ENCODE measurements at regions not wholly inside any gene's neighbourhood (a gene's known extent, or its start where the extent isn't known, plus 50 kb on each side); places are given as distances from the start of the nearest gene placed in this dataset.

DNA sequence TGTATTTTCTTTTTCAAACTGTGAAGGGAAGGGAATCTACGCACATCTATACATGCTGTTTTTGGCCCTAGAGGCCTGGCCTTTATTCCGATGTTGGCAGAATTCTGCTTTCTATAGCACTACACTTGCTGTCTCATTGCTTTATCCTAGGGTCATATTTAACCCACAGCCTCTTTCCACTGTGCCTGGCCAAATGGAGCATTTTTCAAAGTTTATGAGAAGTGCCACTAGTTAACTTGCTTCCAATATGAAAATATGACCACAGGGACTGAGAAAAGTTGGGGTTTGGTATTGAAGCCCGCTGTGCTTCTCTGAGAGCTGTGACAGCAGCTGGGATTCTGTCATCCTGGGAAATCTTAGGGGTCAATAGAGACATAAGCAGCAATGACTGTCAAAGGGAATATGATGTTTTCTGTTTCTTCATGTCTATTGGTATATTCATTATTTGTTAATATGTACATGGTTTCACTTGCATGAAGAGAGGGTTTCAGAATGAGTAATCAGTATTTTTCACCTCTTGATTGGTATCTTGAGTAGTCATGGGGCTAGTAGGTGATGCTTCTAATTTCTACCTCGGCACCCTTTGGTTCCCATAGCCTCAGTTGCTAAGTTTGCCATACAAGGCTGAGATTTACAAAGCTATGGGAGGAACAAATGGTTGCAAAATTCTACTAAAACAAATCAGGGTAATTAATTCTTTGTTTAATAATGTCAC lies 275.8 kb upstream of the RBMS3 start:
- TF ChIP-seq CEBPB (IDR thresholded peaks at IDR 0.05) (no peak), EGR1 (IDR thresholded peaks at IDR 0.05) (no peak), NFIC (IDR thresholded peaks at IDR 0.05) (no peak), RAD21 (IDR thresholded peaks at IDR 0.05; ENCODE audit: low read depth) (no peak), ZBTB7A (IDR thresholded peaks at IDR 0.05; ENCODE audit: low read depth) (no peak), FOXM1 (IDR thresholded peaks at IDR 0.05; ENCODE audit: borderline replicate concordance, low read depth) (no peak), EP300 (IDR thresholded peaks at IDR 0.05; ENCODE audit: borderline replicate concordance) (no peak), TAF1 (IDR thresholded peaks at IDR 0.05; ENCODE audit: low read depth) (no peak)
- TF ChIP-seq, protein P1, sequence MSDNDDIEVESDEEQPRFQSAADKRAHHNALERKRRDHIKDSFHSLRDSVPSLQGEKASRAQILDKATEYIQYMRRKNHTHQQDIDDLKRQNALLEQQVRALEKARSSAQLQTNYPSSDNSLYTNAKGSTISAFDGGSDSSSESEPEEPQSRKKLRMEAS (IDR thresholded peaks at IDR 0.05) = no peak
